ENCODE measurements at regions not wholly inside any gene's neighbourhood (a gene's known extent, or its start where the extent isn't known, plus 50 kb on each side); places are given as distances from the start of the nearest gene placed in this dataset.

DNA sequence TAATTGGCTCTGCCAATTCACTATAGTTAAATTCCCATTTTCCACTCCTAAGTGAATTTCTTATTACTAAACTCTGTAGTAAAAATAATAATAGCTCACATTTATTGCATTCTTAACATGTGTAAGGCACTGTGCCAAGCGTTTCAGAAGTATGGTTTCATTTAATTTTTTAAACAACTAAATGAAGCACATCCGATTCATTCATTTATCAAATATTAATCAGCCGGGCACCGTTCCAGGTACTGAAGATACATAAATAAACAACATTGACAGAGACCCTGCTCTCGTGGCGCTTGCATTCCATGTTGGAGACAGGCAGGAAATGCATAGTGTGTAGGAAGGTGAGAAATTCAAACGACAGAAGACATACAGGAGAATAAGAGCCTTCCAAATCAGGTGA, 423.2 kb upstream of the JARID2 start:
- TF ChIP-seq, protein P1, sequence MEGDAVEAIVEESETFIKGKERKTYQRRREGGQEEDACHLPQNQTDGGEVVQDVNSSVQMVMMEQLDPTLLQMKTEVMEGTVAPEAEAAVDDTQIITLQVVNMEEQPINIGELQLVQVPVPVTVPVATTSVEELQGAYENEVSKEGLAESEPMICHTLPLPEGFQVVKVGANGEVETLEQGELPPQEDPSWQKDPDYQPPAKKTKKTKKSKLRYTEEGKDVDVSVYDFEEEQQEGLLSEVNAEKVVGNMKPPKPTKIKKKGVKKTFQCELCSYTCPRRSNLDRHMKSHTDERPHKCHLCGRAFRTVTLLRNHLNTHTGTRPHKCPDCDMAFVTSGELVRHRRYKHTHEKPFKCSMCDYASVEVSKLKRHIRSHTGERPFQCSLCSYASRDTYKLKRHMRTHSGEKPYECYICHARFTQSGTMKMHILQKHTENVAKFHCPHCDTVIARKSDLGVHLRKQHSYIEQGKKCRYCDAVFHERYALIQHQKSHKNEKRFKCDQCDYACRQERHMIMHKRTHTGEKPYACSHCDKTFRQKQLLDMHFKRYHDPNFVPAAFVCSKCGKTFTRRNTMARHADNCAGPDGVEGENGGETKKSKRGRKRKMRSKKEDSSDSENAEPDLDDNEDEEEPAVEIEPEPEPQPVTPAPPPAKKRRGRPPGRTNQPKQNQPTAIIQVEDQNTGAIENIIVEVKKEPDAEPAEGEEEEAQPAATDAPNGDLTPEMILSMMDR (IDR thresholded peaks at IDR 0.05; ENCODE audit: extremely low read depth, low read depth, low read length) = no peak
- Histone ChIP-seq H3K27me3 (ENCODE audit: insufficient read depth, low read length) (no peaks in the 10 kb centered on the region), H3K9me3 (ENCODE audit: low read depth, low read length) (no peaks in the 10 kb centered on the region), H3K4me1 (ENCODE audit: insufficient read depth, low read length) (peaks cover 6% of the 10 kb centered on the region), H2AFZ (ENCODE audit: low read length) (no peak overlapping the region), H4K20me1 (ENCODE audit: insufficient read depth, low read length) (no peaks in the 10 kb centered on the region), H3K27ac (ENCODE audit: low read depth, low read length) (no peak overlapping the region), H3K4me3 (ENCODE audit: insufficient read depth, low read length) (no peak overlapping the region), H3K4me2 (ENCODE audit: insufficient read depth, low read length) (no peak overlapping the region), H3K79me2 (ENCODE audit: insufficient read depth, low read length) (no peaks in the 10 kb centered on the region), H3K36me3 (ENCODE audit: insufficient read depth, low read length) (no peaks in the 10 kb centered on the region)
- DNase-seq (ENCODE audit: insufficient read length, low spot score, missing footprints) = no peak

DNA sequence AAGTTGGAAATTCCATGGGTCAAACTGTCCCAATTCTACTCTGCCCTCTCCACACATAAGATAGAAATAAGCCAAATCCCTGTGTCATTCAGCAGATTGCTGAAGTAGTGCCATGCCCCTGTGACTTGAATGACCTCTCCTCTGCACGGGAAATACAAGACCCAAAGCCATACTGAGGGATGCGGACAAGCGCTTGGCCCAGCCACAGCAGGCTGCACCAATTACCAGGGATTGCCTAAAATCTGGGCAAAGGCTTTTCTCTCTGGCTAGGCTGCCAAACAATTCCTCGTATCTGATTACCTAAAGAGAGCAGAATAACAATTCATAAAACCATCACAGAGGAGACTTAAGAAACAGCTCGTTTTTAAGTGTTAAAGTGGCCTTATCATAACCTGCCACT, 421.8 kb upstream of the JARID2 start:
- H3K4me1 ChIP-seq (ENCODE audit: insufficient read depth, low read length) = peaks cover 6% of the 10 kb centered on the region
- no peaks in the 10 kb centered on the region for H3K36me3 ChIP-seq (ENCODE audit: insufficient read depth, low read length)
- no peak overlapping the region for H2AFZ ChIP-seq (ENCODE audit: low read length)
- no peaks in the 10 kb centered on the region for H3K27me3 ChIP-seq (ENCODE audit: insufficient read depth, low read length)
- no peak overlapping the region for H3K4me2 ChIP-seq (ENCODE audit: insufficient read depth, low read length)
- no peaks in the 10 kb centered on the region for H4K20me1 ChIP-seq (ENCODE audit: insufficient read depth, low read length)
- no peak for DNase-seq (ENCODE audit: insufficient read length, low spot score, missing footprints)
- no peak overlapping the region for H3K27ac ChIP-seq (ENCODE audit: low read depth, low read length)
- H3K4me3 ChIP-seq (ENCODE audit: insufficient read depth, low read length) = no peak overlapping the region
- TF ChIP-seq, protein P1 (IDR thresholded peaks at IDR 0.05; ENCODE audit: extremely low read depth, low read depth, low read length) = no peak
- no peaks in the 10 kb centered on the region for H3K9me3 ChIP-seq (ENCODE audit: low read depth, low read length)
- no peaks in the 10 kb centered on the region for H3K79me2 ChIP-seq (ENCODE audit: insufficient read depth, low read length)

DNA sequence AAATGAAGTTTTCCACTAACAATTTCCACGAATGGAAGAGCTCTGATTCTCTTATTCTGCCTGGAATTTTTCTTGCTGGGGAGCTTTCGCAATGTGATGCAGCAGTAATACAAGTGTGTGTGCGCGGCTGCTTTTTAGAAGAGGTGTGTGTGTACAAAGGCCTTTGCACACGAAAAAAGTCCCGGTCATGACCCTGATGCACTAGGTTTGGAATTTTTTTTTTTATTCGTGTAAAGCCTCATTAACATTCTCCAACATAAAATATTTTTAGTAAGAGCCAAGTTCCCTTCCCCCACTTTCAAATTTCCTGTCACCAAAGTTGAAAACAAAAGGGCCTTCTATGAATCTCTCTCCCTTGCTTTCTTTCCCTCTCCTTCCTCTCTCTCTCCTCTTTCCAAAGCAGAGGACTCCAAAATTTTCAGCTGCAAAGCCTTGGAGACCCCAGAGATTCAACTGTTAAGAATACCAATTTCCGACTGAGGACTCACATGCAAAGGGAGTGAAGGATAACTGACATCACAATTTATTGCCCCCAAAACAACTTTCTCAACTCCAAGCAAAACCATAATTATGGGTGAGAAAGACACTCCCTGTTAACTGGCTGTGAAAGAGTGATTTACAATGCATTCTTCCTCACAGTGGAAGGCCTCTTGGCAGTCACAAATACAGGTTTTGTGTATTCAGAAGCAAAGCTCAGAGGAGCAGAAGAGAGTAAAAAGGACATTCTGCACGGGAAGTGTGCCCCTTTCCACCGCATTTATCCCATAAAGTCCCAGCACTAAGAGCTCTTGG, 421.2 kb upstream of the JARID2 start:
- H4K20me1 ChIP-seq (ENCODE audit: insufficient read depth, low read length) = no peaks in the 10 kb centered on the region
- H3K4me1 ChIP-seq (ENCODE audit: insufficient read depth, low read length) = peaks cover 6% of the 10 kb centered on the region
- H3K27ac ChIP-seq (ENCODE audit: low read depth, low read length) = no peak overlapping the region
- no peaks in the 10 kb centered on the region for H3K27me3 ChIP-seq (ENCODE audit: insufficient read depth, low read length)
- no peaks in the 10 kb centered on the region for H3K36me3 ChIP-seq (ENCODE audit: insufficient read depth, low read length)
- no peak overlapping the region for H3K4me2 ChIP-seq (ENCODE audit: insufficient read depth, low read length)
- H2AFZ ChIP-seq (ENCODE audit: low read length) = no peak overlapping the region
- no peaks in the 10 kb centered on the region for H3K9me3 ChIP-seq (ENCODE audit: low read depth, low read length)
- H3K79me2 ChIP-seq (ENCODE audit: insufficient read depth, low read length) = no peaks in the 10 kb centered on the region
- no peak for DNase-seq (ENCODE audit: insufficient read length, low spot score, missing footprints)
- TF ChIP-seq, protein P1 (IDR thresholded peaks at IDR 0.05; ENCODE audit: extremely low read depth, low read depth, low read length) = no peak
- H3K4me3 ChIP-seq (ENCODE audit: insufficient read depth, low read length) = no peak overlapping the region

DNA sequence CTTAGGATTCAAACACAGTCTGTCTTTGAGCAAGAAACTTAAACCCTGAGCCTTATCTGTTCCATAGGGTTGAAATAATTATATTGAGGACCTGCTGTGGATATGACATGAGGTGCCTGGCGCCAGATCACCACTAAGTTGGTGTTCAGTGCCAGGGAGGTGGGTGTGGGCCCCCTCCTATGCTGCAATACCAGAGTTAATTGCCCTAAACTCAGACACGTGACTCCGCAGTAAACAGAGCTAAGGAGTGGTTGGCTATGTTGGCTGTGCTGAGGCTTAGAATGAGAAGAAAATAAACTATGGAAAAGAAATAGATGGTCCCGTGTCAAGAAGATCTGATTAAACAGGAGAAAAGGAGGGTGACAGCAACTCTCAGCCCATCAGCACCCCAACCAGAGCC, 419.4 kb upstream of the JARID2 start:
- Histone ChIP-seq H3K27ac (ENCODE audit: low read depth, low read length) (no peak overlapping the region), H3K4me1 (ENCODE audit: insufficient read depth, low read length) (no peaks in the 10 kb centered on the region), H3K36me3 (ENCODE audit: insufficient read depth, low read length) (no peaks in the 10 kb centered on the region), H3K9me3 (ENCODE audit: low read depth, low read length) (no peaks in the 10 kb centered on the region), H3K4me3 (ENCODE audit: insufficient read depth, low read length) (no peak overlapping the region), H3K4me2 (ENCODE audit: insufficient read depth, low read length) (no peak overlapping the region), H3K79me2 (ENCODE audit: insufficient read depth, low read length) (no peaks in the 10 kb centered on the region), H3K27me3 (ENCODE audit: insufficient read depth, low read length) (no peaks in the 10 kb centered on the region), H4K20me1 (ENCODE audit: insufficient read depth, low read length) (no peaks in the 10 kb centered on the region), H2AFZ (ENCODE audit: low read length) (no peak overlapping the region)
- TF ChIP-seq, protein P1 (IDR thresholded peaks at IDR 0.05; ENCODE audit: extremely low read depth, low read depth, low read length) = no peak
- DNase-seq (ENCODE audit: insufficient read length, low spot score, missing footprints) = no peak
